Body of pancreas (tissue), 4 donors: ENCODE measurements at regions not wholly inside any gene's neighbourhood (a gene's known extent, or its start where the extent isn't known, plus 50 kb on each side); places are given as distances from the start of the nearest gene placed in this dataset.
"Not testable (repeated sequence)": the region's sequence is repeated elsewhere in the genome, so short reads cannot be mapped to it uniquely, and the experiment has no call there.

ENCODE experiments used
- CTCF ChIP-seq, 7 experiments: fragments of 450-650 bp in 4 of 7; fragments of 200-600 bp in 3 of 7; sonication (generic) in 3 of 7; IDR thresholded peaks; one replicate each; pipeline ENCODE4 v1.5.1; 2016 to 2019; ENCODE audit warnings: antibody characterized with exemption in 7 of 7
- POLR2A ChIP-seq, 3 donors: fragments of 450-650 bp; IDR thresholded peaks; one replicate each; pipeline ENCODE4 v1.6.1; 2016; ENCODE audit warnings: antibody characterized with exemption in 3 of 3, mild to moderate bottlenecking in 2 of 3

DNA sequence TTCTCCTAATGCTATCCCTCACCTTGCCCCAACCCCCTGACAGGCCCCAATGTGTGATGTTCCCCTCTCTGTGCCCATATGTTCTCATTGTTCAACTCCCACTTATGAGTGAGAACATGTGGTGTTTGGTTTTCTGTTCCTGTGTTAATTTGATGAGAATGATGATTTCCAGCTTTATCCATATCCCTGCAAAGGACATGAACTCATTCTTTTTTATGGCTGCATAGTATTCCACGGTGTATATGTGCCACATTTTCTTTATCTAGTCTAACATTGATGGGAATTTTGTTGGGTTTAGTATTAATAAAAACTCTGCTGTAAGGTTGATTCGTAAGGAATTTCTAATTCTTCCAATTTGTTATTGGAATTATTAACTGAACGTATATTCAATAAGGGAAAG, 450.2 kb downstream of the BTG1 start:
- TF ChIP-seq CTCF, POLR2A (IDR thresholded peaks at IDR 0.05): not testable (repeated sequence)
